ENCODE measurements at regions not wholly inside any gene's neighbourhood (a gene's known extent, or its start where the extent isn't known, plus 50 kb on each side); places are given as distances from the start of the nearest gene placed in this dataset.
"Not testable (repeated sequence)": the region's sequence is repeated elsewhere in the genome, so short reads cannot be mapped to it uniquely, and the experiment has no call there.

GRCh38 chr11:28858076-28858475 is 749.9 kb downstream of the METTL15 start:
- DNase-seq: no peak

DNA sequence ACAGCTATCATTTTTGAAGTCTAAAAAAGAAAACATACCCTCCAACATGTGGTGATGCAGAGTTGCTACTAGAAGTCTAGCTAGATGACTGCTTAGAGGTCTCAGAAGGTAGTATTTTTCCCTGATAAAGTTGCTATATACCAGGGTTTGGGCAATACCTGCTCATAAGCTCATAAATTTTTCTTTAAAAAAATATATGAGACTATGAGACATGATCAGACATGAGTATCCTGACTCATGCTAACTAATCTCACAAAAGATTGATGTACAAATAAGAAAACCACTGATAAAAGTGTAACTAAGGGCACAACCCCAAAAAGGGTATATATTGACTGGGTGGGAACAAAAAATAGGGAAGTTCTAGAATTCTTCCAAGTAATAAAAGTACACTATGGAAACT is 740.9 kb downstream of the METTL15 start:
- no peak for DNase-seq

DNA sequence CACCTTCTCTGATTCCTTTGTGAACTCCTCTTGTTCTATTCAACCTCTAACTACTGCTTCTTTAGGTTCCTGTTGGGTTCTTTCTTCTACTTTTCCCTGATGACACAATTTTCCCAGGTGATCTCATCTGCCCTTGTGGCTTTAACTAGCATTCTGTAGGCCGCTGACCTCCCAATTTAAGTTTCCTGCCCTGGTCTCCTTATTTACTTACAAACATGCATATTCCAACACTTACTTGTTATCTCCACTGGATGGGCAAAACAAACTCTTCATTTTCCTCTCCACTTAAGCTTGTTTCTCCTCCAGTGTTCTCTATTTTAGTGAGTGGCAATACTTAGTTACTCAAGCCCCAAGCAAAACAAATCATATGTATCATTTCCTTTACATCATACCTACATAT is 734.5 kb downstream of the METTL15 start:
- no peak for DNase-seq

DNA sequence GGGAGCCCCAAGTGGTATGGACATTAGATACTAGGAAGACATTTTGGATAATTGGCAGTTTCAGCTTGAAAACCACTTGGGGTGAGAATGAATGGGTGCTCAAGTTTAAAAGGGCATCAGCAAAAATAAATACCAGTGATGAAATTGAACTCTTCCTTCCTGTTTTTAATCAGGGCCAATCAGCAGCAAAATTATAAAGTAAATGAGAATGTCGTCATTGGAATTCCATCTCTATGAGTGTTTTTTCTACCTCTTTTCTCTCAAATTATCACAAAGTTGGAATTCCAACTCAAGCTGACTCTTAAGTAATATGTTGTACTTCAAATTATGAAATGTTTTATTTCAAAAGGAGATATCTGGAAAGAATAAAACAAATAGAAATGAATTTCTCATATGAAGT is 730.6 kb downstream of the METTL15 start:
- no peak for DNase-seq

- DNase-seq: no peak
These were observed 729.4 kb downstream of the METTL15 start for GRCh38 chr11:28837599-28837998.

DNA sequence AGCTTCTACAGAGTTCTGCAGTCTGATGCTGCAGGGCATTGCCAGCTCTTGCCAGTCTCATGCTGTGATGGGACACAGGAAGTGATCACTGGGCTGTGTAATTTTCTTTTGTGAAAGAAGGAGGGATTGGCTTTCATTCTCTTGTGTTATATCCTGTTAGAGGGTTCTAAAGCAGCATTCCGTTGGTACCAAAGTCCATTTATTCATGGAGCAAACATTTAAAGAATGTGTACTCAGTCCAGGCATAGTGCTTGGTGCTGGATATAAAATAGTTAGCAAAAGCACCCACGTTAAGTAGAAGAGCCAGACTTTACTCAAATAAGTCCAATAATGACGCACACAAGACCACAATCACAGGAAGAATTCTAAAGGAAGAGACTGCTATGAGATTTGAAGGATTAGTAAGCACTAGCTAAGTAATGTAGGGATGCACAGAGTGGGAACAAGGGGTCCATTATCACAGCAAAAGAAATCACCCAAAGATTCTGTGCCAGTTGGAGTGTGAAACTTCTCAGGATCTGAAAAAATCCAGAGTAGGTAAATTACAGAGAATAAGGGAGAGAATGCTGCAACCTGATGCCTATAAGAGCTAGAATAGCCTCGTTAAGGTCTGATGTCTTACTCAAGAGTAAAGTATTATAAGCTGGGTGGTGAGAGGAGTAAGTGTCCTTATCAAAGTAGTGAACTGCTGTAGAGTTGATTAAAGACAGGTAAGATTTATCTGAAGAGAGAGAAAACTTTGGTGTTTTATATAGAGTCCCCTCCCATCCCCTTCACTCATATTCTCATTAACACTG is 728.3 kb downstream of the METTL15 start:
- DNase-seq: no peak

GRCh38 chr11:28835790-28836189 is 727.6 kb downstream of the METTL15 start:
- DNase-seq: no peak

GRCh38 chr11:28835317-28835716 is 727.1 kb downstream of the METTL15 start:
- no peak for DNase-seq

DNA sequence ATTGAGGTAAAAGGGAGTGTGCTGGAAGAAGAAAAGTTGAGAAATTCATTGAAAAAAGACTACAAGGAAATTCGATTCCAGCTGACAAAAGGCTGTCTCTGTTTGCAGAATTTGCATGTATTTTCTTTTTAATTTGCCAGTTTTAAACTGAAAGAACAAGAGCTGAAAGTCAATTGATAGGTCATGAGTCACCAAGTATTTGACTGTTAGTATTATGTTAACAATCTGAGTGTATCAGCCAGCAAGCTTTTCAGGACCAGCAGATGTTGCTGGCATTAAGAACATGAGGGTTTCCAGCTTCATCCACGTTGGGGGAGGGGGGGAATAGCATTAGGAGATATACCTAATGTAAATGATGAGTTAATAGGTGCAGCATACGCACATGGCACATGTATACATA is 726.7 kb downstream of the METTL15 start:
- DNase-seq: no peak

GRCh38 chr11:28833670-28834069 is 725.5 kb downstream of the METTL15 start:
- DNase-seq: no peak

GRCh38 chr11:28833169-28833568 is 725.0 kb downstream of the METTL15 start:
- DNase-seq: no peak

- no peak for DNase-seq
These were observed 718.6 kb downstream of the METTL15 start for GRCh38 chr11:28826807-28827206.

DNA sequence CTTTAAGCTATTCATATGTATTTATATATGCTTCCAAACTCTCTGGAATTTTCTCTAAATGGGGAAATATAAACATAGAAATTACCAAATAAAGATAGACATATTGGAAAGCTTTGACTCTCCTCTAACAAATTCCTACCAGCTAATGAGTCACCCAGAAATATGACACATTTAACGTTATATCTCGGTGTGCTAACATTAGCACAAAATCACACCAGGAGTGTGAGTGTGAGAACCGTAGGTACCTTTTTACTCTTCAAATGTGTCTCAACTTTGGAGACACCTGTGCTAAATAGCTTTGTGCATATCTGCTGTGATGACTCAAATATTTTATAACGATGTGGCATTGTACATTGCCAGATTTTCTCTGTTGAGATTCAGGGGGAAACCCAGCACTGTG is 714.4 kb downstream of the METTL15 start:
- no peak for DNase-seq

- DNase-seq: no peak
These were observed 712.3 kb downstream of the METTL15 start for GRCh38 chr11:28820296-28820989.

DNA sequence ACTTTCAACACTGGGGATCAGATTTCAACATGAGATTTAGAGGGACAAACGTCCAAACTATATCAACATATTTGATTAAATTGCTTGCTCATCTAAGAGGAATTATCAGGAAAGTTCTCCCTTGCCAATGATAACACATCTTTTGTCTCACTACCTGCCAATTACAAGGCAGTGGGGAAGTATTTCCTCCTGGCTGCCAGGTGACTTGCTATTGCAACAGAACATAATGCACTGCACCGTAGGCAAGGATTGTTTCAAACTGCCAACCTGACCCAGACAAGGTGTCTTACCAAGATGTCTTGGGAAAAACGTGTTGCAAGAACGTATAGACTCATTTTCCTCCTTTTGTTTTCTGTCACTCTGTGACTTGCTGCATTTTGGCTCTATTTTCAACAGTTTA is 711.6 kb downstream of the METTL15 start:
- DNase-seq: no peak

DNA sequence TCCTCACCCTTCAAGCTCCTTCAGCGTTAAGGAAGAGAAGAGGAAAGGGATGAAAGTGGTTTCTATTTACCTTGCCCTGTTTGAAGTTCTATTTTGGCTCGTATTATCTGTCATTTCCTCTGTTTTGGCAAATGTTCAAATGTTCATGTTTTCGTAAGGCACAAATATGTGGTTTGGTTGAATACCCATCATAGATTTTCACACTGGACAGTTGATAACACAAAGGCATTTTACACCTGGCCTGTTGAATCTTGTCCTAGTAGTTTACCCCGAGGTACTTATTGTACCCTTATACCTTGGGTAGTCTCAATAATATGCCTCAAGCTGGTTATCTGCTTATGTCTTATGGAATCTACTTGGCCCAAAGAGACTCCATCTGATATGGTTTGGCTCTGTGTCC is 706.9 kb downstream of the METTL15 start:
- no peak for DNase-seq

DNA sequence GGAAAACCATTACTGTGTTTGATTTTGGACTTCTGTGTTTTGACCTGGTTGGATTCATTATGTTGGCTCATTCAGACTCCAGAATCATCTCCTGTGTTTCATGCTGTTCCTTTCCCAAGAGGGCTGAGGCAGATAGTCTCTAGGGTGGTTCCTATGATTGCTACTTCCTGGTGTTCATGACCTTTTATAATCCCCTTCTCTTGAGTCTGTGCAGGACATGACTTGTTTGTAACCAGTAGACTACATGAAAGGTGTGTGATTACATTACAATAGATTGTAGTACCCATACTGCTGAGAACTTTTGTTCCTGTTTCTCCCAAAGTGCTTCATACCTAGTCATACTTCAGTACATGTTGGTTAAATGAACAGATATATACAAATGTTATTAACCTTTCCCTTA is 700.6 kb downstream of the METTL15 start:
- no peak for DNase-seq

GRCh38 chr11:28799316-28799715 is 691.1 kb downstream of the METTL15 start:
- no peak for DNase-seq

- no peak for DNase-seq
These were observed 690.1 kb downstream of the METTL15 start for GRCh38 chr11:28798286-28798685.

GRCh38 chr11:28797536-28797935 is 689.3 kb downstream of the METTL15 start:
- DNase-seq: no peak

DNA sequence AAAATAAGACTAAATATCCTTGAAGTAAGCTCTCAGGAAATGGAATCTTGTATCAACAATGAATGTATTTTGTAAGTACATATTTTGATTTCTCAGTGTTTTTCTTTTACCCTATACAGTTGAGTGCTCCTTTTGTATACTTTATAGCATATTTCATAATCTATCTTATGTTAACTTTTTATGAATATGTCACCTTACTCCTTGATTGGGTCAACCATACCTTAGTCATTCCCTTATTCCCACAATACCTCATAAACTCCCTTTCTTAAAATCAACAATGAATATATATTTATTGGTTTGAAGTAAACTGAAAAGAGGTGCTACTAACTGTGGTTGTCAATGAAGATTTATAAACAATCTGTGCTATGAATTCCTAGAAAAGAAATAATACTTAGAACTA is 686.2 kb downstream of the METTL15 start:
- DNase-seq: no peak

DNA sequence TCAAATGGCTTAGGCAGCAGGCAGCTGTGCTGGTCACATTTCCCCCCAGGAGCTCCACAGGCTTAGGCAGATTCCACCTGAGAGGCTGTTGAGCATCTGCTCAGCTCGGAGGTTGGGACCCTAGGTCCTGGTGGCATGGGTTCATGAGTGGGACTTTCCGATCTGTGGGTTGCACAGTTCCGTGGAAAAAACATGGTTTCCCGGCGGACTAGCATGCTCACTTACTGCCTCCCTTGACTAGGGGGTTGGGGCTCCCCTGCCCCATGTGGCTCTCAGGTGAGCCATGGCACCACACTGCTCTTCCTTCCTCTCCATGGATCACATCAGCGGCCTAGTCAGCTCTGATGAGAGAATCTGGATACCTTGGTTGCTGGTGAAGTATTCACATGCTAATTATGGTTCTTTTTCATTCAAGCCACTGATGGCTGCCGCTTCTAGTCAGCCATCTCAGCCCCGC is 685.1 kb downstream of the METTL15 start:
- DNase-seq: no peak

GRCh38 chr11:28792856-28793255 is 684.7 kb downstream of the METTL15 start:
- DNase-seq: no peak

- DNase-seq: not testable (repeated sequence)
These were observed 679.7 kb downstream of the METTL15 start for GRCh38 chr11:28787897-28788296.

DNA sequence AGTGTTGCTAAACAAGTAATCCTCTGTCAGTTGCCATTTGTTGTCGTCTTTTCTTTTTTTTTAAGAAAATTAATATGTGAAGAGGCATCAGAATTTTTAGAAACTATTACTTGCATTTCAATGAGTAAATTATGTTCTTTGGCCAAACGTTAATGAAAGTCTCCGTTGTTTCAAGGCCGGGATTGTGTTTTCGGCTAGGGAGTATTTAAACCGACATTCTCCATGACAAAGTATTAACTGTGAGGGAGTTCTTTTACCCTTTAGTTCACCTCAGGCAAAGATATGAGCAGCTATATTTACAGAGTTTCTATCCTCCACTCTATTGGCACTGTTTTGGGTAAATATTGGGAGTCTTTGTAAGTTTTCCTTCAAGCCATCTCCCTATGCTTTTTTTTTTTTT is 668.9 kb downstream of the METTL15 start:
- DNase-seq: no peak
